LNCaP clone FGC (cell line): ENCODE measurements at regions not wholly inside any gene's neighbourhood (a gene's known extent, or its start where the extent isn't known, plus 50 kb on each side); places are given as distances from the start of the nearest gene placed in this dataset.
A peak's percentile ranks its signal among the peaks of the same experiment; 100 is the strongest.

Experiments used
- DNase-seq: peaks from one replicate; pipeline ENCODE4 v3.0.0-alpha.2; 2011; ENCODE audit warnings: low read depth
- H3K4me3 ChIP-seq: 2 replicates; pipeline ENCODE4 v1.5.1; 2011; ENCODE audit warnings: mild to moderate bottlenecking, low read depth, low read length, control low read depth
- TF ChIP-seq, protein P1 (sequence below): IDR thresholded peaks from 2 replicates; pipeline ENCODE4 v1.5.1; 2012; ENCODE audit warnings: mild to moderate bottlenecking; ENCODE audit not compliant: control insufficient read depth, insufficient read depth; ENCODE audit errors: extremely low read depth

DNA sequence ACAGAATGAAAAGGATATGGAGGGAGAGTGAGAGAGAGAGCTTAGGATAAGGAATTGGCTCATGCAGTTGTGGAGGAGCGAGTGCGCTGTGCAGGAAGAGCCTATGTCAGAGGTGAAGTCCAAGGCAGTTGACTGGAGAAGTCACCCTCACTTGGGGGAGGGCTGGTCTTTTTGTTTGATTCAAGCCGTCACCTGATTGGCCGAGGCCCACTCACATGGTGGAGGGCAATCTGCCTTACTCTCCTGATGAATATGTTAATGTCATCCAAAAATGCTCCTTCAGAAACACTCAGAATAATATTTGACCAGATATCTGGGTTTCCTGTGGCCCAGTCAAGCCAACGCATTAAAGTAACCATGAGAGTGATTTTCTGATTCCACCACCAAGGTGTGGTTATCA, 131.7 kb downstream of the KATNIP start:
- H3K4me3 ChIP-seq = no peak overlapping the region
- TF ChIP-seq, protein P1, sequence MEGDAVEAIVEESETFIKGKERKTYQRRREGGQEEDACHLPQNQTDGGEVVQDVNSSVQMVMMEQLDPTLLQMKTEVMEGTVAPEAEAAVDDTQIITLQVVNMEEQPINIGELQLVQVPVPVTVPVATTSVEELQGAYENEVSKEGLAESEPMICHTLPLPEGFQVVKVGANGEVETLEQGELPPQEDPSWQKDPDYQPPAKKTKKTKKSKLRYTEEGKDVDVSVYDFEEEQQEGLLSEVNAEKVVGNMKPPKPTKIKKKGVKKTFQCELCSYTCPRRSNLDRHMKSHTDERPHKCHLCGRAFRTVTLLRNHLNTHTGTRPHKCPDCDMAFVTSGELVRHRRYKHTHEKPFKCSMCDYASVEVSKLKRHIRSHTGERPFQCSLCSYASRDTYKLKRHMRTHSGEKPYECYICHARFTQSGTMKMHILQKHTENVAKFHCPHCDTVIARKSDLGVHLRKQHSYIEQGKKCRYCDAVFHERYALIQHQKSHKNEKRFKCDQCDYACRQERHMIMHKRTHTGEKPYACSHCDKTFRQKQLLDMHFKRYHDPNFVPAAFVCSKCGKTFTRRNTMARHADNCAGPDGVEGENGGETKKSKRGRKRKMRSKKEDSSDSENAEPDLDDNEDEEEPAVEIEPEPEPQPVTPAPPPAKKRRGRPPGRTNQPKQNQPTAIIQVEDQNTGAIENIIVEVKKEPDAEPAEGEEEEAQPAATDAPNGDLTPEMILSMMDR = no peak
- DNase-seq = no peak

DNA sequence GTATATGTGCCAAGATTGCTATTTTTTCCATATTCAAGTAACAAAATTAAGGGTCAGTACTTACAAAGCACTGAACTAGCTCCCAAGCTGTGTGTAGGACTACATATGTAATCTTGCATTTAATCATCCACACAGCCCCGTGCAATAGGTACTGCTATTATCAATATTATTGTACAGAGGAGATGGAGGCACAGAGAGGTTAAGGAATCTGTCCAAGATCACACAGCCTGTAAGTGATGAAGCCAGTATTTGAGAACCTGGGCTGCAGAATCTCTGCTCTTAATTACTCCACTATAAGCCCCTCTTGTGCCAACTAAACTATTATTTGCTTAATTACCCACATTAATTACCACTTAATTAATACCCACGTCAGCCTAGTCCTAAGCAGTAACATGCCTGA, 134.1 kb downstream of the KATNIP start:
- TF ChIP-seq, protein P1 = no peak
- no peak overlapping the region for H3K4me3 ChIP-seq
- DNase-seq = no peak

DNA sequence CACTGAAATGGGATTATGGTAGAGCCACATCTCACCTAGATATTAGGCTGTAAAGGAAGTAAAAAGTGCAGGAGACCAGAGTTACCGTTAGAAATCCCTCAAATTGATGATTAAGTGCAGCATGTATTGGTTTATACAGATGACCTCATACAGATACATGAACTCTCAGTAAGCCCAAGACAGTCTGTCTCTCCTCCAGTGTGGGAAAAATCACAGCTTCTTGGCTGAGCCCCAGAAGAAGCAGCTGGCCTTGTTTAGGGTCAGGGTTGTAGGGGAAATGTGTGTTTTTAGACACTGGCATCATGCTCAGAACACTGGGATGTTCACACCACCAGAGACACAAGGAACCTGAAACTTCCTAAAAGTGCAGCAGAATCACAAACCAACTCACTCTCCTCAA, 135.9 kb downstream of the KATNIP start:
- no peak for DNase-seq
- H3K4me3 ChIP-seq = no peak overlapping the region
- TF ChIP-seq, protein P1 = no peak

DNA sequence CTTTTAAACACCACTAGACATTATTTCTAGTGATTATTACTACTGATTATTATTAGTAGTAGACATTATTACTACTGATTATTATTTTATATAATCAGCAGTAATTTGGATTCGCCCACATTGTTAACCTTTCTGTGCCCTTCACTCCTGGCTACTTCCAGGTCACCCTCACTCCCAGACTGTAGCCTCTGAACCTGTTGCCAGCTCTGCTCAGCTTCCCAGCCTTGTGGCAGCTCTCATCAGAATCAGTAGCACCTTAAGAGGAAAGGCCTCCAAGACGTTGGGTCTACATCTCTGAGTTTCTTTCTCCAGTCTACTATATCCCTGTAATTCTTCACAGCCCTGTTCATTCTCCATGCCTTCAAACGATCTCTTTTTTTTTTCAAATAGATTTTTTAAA, 137.0 kb downstream of the KATNIP start:
- DNase-seq = no peak
- H3K4me3 ChIP-seq = no peak overlapping the region
- TF ChIP-seq, protein P1 = no peak

DNA sequence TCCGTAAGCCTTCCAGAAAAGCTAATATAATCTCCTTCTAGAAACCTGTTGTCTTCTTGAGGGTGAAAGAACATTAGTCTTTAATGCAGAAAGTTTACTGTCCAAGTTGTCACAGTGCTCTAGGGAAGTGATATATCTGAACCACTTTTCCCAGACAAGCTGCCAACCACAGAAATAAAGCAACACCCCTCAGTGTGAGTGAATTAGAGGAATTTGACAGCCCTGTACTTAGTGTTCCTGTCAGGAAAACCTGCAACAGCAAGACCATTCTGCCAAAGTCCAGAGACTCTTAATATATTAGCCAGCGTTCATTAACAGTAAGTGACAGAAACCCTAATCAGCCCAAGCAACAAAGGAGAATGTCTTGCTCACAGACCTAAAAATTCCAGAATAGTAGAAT, 137.7 kb downstream of the KATNIP start:
- TF ChIP-seq, protein P1 = no peak
- H3K4me3 ChIP-seq = no peak overlapping the region

DNA sequence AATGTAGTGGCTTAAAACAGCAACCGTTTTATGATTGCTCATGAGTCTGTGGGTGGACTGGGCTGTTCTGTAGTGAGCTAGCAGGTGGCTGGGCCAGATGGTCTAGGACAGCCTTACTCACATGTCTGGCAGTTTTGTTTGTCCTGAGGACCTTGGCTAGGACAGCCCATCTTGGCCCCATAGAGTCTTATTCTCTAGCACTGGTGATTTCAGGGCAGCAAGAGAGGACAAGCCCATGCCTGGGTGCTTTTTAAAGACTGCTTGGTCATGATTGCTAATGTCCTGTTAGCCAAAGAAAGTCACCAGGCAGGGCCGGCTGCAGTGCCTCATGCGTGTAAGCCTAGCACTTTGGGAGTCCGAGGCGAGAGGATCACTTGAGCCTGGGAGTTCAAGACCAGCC, 139.8 kb downstream of the KATNIP start:
- TF ChIP-seq, protein P1 = no peak
- no peak overlapping the region for H3K4me3 ChIP-seq
- DNase-seq = no peak

More for the DNA sequence above, 137.7 kb downstream of the KATNIP start:
- DNase-seq = no peak

DNA sequence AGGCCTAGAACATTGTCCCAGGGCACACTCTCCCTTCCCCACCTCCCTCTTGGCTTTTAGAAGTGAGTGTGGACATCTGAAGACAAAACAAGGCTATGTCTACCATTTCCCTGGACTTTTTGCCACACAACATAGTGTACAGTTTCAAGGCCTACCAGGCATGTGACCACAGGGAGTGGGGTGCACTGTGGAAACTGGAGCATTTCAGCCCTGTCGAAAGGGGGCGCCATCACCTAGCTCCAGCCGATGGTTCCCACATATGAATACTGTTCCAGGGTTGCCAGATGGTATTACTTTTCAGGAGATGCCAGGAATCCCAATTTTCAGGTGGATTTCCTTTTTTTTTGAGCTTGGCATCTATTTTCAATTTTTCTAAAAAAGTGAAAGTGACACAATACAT, 140.7 kb downstream of the KATNIP start:
- no peak overlapping the region for H3K4me3 ChIP-seq
- DNase-seq = no peak
- TF ChIP-seq, protein P1 = peak; percentile 47
